HG02678 (cell line): ENCODE measurements at regions not wholly inside any gene's neighbourhood (a gene's known extent, or its start where the extent isn't known, plus 50 kb on each side); places are given as distances from the start of the nearest gene placed in this dataset.
A peak's percentile ranks its signal among the peaks of the same experiment; 100 is the strongest.
"Not testable (repeated sequence)": the region's sequence is repeated elsewhere in the genome, so short reads cannot be mapped to it uniquely, and the experiment has no call there.

Source experiments
- ATAC-seq: cut with Tn5 transposase; IDR thresholded peaks from one replicate; pipeline ENCODE4 v1.9.1; 2021; ENCODE audit warnings: mild to moderate bottlenecking, moderate library complexity; ENCODE audit not compliant: unreplicated experiment

DNA sequence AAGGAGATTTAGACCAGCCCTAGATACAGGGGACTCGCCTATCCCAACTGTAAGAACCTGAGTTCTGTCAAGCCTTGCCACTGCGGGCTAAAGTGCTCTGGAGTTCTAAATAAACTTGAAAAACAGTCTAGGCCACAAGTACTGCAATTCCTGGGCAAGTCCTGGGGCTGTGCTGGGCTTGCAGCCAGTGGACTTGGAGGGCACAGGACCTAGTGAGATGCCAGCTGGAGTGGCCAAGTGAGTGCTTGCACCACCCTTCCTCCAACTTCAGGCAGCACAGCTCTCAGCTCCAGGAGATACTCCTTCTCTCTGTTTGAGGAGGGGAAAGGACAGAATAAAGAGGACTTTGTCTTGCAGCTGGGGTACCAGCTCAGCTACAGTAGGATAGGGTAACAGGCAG lies 307.6 kb upstream of the FBXO33 start:
- no peak for ATAC-seq

DNA sequence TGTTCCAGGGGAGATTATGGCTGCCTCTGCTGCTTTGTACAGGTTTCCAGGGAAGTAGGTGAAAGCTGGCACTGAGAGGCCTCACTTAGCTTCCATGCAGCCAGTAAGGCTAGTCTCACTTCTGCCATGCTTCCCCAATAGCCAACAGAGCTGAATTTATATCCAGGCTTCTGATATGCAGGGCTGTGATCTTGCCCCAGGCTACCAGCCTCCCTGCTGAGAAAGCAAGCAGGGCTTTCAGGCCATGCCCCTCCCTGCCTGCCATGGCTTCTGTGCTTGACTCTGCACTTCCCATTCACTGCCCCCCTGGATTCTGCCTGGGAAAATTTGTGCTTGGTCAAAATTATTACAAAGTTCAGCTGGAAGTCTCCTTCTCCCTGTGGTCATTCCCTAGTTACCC lies 302.1 kb upstream of the FBXO33 start:
- ATAC-seq: no peak

DNA sequence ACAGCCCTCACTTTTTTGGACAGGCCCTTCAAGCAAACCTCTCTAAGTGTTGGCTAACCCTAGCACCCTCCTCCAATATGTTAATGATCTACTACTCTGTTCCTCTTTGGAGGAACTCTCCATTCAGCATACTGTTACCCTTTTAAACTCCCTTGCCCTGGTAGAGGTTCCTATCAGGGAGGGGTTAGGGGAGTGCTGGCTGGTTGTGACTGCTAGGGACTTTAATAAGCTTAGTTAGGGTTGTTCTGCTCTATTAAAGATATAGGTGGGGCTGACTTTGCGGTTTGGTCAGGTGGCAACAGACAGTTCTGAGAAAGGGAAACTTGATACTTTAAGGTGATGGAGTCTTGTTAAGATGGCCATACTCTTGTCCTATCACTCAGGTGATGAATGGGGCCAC lies 301.5 kb upstream of the FBXO33 start:
- no peak for ATAC-seq

DNA sequence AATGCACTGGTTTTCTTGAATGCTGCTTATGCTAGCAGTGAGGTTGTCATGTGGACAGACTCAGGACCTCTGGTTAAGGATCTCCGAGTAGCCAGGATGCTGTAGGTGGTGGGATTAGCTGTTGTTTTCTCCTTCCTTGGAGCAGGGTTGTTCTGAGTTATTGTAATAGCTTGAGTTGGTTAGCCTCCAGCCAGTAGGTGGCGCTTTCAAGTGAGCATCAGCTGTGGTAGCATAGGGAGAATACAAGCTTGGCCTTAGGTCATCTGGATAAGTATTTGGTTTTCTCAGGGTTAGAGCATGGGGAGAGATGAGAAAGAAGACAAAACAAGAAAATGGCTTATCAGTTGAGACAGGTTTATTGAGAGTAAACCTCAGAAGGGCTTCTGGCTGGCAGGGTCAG lies 299.7 kb upstream of the FBXO33 start:
- ATAC-seq: no peak

DNA sequence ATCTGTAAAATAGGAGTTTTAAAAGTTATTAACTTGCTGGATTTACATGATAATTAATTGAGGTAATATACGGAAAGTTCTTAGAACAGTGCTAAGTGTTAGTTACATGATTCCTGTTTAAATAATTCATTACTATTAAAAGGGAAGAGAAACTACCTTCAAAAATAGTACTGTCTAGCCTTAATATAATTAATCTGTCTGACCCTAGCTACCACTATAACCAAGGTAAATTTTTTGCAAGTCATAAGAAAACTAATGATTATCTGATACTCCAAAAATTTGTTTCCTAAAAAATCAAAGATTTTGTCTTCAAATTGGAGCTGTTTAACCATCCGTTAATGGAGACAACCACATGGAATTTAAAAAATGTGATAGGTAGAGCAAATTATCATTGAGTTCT lies 294.3 kb upstream of the FBXO33 start:
- no peak for ATAC-seq

DNA sequence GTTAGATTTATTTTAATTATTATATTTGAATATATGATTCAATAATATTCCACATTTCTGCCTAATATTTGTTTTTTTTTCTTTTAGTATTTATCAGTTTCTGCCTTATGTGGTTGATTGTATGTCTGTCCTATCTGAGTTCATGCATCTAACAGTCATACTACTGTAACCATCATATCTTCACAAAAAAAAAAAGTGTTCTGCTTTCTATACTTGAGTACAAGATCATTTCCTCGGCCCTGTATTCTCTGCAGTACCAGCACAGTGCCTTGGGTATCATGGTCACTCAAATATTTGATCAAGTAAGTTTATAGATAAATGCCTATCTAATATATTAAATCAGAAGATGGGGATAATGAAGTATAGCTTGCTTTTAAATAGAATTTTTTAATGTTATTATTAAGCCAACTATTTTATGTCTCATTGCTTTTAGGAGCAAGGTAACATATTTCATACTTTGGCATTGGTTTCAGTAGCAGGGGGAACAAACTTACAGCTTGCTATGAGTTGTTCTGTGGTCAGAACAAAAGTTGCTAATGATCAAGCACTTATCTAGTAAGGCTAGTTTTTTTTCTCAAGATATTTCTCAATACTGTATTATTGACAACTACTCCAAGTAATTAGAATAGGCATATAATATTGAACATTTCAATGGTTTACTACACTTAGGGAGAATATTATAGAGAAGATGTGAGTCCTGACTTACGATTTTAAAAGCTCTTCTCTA lies 290.5 kb upstream of the FBXO33 start:
- ATAC-seq: no peak

DNA sequence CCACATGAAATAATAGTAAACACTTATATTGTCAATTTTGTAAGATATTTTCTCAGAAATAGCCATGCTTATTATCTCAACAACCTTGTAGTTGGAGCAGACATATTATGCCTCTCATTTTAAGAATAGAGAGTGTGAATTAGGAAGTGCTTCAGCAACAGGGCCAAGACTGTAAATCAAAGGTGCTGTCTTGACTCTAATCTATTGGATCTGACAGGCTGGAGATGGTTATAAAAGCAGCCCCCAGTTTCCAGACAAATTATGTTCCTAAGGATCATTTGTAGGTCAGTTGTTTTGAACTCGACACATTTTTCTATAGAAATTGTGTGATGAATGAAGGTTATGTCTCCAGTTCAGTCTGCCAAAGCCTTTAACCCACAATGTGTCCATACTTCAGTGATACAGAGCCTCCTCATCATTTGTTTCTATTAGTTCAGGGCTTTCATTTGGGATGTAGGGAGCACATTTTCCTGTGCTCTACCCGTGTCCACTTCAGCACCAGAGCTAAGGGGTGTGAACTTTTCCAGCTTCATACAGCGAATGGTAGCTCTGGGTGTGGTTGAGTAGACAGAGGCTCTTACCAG lies 284.8 kb upstream of the FBXO33 start:
- ATAC-seq: no peak

DNA sequence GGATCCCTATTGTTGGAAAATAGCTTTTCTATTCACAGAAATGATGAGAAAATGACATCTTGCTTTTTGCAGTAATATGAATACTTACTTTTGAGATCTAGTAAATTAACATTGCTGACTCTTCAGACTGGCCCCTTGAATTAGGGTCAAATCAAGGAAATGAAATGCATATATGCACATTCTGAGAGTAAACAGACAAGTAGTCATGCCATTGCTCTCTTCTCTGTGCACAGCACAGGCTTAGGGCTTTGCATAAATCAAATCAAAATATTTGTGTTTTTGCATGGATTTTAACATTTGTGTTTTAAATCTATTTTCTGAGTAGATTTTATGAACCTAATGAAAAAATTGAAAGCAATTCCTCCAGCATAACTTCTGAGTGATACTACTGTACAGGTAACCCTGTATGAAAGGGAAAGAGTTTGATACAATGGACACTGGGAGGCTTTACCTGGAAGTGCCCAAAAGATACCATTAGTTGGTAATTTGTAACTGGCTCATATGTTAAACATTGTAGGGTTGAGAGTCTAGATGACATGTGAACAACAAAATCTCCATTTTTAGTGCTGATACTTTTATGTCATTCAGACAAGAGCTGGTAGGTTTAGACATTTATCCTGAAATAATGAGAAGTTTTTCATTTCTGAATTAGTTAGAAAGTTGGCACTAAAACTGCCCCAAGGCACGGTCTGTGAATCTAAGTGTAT lies 280.2 kb upstream of the FBXO33 start:
- ATAC-seq: no peak

DNA sequence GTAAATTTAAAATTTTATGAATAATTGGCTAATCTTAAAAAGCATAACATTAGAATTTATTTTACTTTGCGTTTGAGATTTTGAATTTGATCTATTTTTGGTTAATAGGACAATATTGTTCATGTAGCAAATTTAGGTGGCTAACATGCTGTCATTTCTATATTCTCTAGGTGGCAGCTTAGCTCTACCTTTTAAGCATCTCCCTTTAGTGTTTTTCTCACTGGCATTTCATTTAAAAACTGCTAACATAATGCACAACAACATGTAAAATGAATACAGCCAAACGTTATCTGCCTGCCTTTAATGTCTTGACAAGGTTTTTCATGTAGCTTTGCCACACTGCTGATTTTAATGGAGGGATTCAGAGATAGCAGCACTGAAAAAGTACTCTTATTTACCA lies 272.4 kb upstream of the FBXO33 start:
- no peak for ATAC-seq

DNA sequence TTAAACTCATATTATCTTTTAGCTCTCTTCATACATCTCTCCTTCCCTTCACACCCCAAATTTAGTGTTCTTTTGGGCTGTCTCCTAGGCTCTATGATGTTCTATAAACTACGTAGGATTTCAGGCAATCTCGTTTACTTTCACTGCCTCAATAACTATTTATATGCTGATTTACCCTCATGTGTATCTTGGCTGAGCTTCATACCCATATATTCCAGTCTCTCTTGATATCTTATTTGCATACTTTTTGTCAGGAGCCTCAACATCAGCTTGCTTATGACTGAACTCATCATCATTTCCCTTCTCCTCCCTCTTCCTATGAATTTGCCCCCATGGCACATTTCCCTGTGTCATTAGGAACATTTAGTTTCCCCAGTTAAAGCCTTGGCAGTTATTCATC lies 262.1 kb upstream of the FBXO33 start:
- no peak for ATAC-seq

DNA sequence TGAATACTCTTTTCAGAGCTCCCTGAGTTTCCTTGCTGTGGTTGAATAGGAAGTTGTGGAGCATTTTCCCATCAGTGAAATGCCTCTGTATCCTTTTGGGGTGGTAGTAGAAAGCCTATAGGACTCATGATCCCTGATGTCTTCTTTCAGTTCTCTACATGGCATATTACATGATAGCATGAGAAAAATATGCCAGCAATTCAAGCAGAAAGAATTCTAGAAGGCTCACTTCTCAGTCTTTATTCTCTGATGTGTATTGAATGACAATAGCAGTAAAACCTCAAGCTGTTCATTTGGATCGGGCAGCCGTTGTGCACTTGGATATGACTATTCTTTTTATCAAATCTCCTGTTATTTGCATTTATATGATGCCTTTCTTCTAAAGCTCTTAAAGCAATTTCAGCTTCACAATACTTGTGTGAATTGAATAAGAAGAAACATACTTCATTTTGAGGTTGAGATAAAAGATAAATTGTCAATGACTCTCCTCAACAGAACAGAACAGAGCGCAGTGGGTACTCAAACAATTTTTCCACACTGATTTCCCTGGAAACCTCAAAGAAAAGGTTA lies 251.5 kb upstream of the FBXO33 start:
- ATAC-seq: no peak

DNA sequence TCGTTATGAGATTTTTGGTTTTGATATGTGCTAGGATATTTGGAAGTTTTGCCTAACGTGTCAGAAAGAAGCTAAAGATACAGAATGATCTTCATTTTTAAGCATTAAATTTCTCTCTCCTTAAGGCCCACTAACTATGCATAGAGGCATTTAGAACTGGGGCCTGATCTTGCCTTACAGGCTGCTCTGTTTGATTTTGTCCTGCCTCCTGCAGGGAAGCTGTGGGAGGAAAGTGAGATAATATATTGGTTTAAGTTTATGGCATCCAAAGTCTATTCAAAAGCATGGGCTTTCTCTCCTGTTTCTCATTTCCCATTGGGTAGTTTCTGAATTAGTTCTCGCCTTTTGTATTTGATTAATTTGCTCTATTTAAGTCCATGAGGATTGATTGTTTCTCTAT lies 250.3 kb upstream of the FBXO33 start:
- no peak for ATAC-seq

DNA sequence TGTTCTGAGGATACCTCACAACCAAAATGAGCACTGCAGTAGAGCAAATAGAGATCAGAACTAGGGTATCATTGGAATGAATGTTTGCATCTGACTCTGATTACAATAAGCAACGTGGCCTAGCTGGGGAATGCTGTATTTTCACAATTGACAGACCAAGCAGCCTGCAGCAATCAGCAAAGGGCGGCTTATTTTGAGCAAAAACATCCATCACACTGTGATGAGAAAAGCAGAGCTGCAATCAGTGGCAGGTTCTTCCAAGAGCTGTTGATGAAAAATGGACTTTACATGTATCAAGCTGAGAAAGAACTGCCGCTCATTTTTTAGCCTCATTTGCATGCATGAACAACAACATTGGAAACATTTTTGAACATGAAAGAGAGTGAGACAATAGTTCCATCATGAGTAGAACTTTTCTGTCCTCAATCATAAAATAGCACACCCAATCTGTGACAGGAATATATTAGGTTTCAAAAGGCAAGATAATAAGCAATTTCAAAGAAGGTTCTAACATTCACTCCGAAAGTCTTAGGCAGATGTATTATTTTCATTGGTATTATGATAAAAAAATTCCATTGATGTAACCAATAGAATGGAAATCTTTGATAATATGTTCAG lies 249.7 kb upstream of the FBXO33 start:
- no peak for ATAC-seq

DNA sequence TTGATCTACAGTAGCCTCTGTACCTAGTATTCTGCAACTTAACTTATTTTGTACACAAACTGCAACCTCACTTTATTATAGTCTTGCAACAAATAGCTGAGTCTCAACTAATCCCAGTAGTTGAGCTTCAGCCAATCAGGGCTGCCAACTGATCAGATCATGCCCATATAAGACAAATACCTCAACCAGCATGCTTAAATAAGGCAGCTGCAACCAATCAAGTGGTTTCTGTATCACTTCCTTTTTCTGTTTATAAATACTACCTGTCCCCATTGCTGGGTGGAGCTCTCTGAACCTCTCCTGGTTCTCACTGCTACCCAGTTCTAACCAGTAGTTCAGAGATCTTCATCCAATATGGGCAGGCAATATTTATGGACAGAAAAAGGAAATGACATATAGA lies 248.5 kb upstream of the FBXO33 start:
- ATAC-seq: peak; percentile 87

DNA sequence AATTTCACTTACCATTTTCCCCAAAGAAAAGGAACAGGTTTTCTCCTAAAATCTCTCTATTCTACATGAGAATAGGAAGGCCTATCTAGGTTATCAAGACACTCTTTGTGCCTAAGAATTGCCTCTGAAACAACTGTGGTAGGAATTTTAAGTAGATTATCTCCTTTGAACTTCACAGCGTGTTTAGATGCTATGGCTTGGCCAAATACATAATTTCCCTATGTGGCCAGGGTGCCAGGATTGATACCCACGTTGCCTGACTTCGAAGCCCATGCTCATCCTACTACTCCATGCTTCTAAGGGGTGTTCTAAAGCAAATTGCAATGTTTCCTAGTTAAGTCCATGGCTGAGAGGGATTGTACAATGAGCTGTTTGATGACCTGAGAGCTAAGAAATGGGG lies 241.5 kb upstream of the FBXO33 start:
- ATAC-seq: no peak

DNA sequence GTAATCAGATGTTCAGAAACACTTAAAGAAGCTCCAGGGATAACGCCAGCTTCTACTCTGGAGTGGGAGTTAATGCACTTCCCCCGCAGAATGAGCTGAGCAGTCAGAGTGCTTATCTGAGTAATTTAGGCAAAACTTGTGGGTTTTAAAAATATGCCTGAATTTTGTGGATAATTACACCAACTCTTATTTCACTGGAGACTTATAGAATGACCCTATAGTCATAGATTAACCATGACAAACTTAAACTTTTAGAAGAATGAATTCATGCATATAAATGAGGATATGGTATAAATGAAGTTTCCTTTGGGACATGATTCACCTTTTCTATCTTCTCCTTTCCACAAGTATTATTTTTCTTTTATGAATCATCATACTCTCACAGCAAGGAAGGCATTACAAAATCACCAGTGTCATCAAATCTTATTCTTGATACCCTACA lies 241.1 kb upstream of the FBXO33 start:
- ATAC-seq: no peak

DNA sequence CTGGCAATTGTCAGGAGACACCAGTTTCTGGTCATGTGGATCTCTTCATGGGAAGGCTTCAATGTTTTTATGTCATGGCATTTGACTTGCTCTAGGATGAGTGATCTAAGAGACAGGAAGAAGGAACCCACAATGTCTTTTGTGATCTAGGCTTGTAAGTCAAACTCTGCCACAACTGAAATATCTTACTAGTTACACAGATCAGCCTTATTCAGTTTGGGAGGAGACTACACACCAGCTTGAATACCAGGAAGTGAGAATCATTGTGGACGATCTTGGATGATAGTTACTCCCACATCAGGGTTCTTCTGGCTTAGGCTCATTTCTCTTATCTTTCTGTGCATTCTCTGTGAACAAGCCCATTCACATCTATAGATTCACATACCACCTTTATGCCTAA lies 236.2 kb upstream of the FBXO33 start:
- no peak for ATAC-seq

DNA sequence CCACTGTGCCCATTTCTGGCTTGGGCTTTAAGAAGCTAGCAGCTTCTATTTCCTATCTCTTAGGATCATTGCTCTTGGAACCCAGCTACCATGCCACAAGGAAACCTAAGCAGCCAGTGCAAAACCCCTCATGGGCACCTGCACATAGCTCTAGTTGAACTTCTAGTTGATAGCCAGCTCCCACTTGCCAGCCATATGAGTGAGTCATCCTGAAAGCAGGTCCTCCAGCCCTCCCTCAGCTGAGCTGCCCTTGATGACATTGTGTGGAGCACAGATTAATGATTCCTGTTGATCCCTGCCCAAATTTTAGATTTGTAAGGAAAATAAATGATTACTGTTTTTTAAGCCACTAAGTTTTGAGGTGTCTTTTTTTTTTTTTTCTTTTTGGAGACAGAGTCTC lies 234.2 kb upstream of the FBXO33 start:
- no peak for ATAC-seq

DNA sequence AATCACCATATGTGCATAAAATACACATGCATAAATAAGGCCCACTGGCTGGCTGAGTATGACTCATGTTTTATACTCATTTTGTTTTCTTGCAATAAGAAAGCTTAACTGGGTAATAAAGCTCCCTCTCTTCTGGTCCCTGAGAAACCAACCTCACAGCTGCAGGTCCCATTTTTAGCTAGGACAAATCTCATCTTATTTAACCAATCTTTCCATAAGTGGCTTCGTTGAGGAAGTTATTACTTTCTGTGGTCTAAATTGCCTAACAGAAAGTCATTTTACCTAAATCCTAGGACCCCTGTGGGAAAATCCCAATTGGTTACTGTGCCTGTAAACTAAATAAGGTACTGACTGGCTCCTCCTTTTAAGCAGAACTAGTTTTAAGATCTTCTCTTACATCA lies 232.8 kb upstream of the FBXO33 start:
- ATAC-seq: no peak

DNA sequence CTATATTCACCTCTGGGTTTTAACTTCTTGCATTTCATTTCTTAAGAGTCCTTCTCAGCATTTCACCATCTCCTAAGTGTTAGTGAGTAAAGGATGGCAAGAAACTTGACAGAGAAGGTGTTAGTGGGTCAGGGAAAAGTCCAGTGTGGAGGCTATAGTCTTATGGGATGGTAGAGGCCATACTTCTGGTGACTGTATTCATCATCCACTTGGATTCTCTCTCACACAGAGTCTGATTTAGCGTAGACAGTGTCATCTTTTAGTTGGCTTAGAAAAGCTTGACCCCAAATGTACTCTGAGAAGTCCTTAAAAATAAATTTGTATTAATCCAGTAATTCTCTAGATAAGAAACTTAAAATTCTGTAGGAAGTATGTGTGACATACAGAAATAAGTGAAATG lies 232.4 kb upstream of the FBXO33 start:
- ATAC-seq: no peak

DNA sequence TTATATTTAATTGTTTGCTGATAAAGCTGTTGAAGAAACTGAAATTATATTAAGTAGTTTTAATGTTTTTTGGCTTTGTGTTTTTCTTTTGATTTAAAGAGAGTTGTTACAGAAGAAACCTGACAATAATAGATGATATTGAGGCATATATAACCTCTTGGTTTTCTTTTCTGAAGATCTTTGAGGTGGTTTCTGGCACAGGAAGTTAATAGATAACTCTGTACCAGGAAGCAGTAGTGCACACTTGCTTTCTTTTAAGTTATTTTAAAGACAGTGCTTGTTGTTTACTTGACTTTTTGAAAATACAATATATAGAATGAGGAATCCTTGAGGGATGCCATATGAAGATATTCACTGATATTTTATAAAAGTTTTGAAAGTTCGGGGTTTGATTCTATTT lies 209.0 kb upstream of the FBXO33 start:
- peak; percentile 82 for ATAC-seq

DNA sequence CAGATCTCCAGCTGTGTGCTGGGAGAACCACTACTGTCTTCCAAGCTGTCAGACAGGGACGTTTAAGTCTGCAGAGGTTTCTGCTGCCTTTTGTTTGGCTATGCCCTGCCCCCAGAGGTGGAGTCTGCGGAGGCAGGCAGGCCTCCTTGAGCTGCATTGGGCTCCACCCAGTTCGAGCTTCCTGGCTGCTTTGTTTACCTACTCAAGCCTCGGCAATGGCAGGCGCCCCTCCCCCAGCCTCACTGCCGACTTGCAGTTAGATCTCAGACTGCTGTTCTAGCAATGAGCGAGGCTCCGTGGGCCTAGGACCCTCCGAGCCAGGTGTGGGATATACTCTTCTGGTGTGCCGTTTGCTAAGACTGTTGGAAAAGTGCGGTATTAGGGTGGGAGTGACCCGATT lies 206.8 kb upstream of the FBXO33 start:
- not testable (repeated sequence) for ATAC-seq
